Upper lobe of left lung (tissue), 6 donors: ENCODE measurements at regions not wholly inside any gene's neighbourhood (a gene's known extent, or its start where the extent isn't known, plus 50 kb on each side); places are given as distances from the start of the nearest gene placed in this dataset.

Source experiments
- ATAC-seq, 2 donors: fragments of 200-7000 bp; cut with Tn5 transposase; one replicate each; pipeline ENCODE4 v1.9.1; 2022; ENCODE audit warnings: mild to moderate bottlenecking in 2 of 2, moderate library complexity in 2 of 2; ENCODE audit not compliant: low FRiP score in 2 of 2
- DNase-seq, 2 donors: peaks; one replicate each; pipeline ENCODE4 v3.0.0-alpha.2; 2019 to 2020
- H3K27ac ChIP-seq, 4 donors: fragments of 200-600 bp; sonication (generic); one replicate each; pipeline ENCODE4 v1.5.1; 2016 to 2019
- H3K27me3 ChIP-seq, 4 donors: fragments of 200-600 bp; sonication (generic); one replicate each; pipeline ENCODE4 v1.5.1; 2017 to 2019
- H3K36me3 ChIP-seq, 4 donors: fragments of 200-600 bp; sonication (generic); one replicate each; pipeline ENCODE4 v1.5.1; 2016 to 2019
- H3K4me1 ChIP-seq, 4 donors: fragments of 200-600 bp; sonication (generic); one replicate each; pipeline ENCODE4 v1.5.1; 2018 to 2019
- H3K4me3 ChIP-seq, 4 donors: fragments of 200-600 bp; sonication (generic); one replicate each; pipeline ENCODE4 v1.5.1; 2017 to 2019; ENCODE audit warnings: mild to moderate bottlenecking in 2 of 4, moderate library complexity in 1 of 4
- H3K9me3 ChIP-seq, 4 donors: fragments of 200-600 bp; sonication (generic); one replicate each; pipeline ENCODE4 v1.5.1; 2018 to 2019
- EP300 ChIP-seq, 4 donors: sonication (generic); formaldehyde crosslinking; IDR thresholded peaks; one replicate each; pipeline ENCODE4 v1.5.1; 2017; ENCODE audit warnings: antibody characterized with exemption in 4 of 4, control low read depth in 2 of 4
- POLR2A ChIP-seq, 4 donors: fragments of 450-650 bp; IDR thresholded peaks; one replicate each; pipeline ENCODE4 v1.5.1; 2016 to 2017; ENCODE audit warnings: antibody characterized with exemption in 4 of 4, mild to moderate bottlenecking in 2 of 4
- POLR2AphosphoS5 ChIP-seq, 2 donors: sonication (generic); formaldehyde crosslinking; IDR thresholded peaks; one replicate each; pipeline ENCODE4 v1.5.1; 2017; ENCODE audit warnings: antibody characterized with exemption in 2 of 2
- WGBS, 2 donors: methylation state at CpG; one replicate each; pipeline ENCODE4 v1.1.5; 2017 to 2018; 5-methylcytosine and 5-hydroxymethylcytosine counted together
- TF ChIP-seq, protein P1 (sequence below), 6 experiments: fragments of 450-650 bp in 4 of 6; fragments of 200-600 bp in 2 of 6; sonication (generic) in 2 of 6; IDR thresholded peaks; one replicate each; pipeline ENCODE4 v1.5.1; 2016 to 2019; ENCODE audit warnings: antibody characterized with exemption in 6 of 6
- donor health status: DM: no; HTN: no; CAD: no; lungs with moderate emphysema.
- donor health status: DM: no; HTN: yes; CAD: no; lungs with severe emphysema.

DNA sequence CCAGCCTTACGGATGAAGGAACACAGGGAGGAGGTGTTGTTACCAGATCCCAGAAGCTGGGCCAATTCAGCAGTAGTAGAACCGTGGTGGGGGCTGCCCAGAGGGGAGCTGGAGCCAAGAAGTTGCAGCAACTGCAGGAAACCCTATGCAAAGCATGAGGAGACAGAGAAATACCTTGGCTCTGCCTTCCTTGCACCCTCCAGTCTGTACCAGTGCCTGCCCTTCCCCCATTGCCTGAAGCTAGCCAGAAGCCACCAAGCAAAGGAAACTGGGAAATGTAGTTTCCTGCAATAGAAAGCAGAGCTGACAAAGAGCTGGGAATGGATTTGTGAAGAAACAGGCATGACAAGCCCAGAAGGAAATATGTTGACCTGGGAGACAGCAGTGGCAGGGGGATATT, 108.7 kb upstream of the FUNDC1 start:
- ATAC-seq (no peak), DNase-seq (no peak)
- Histone ChIP-seq H3K27ac (no peak overlapping the region), H3K27me3 (no peaks in the 10 kb centered on the region), H3K4me1 (no peaks in the 10 kb centered on the region), H3K4me3 (no peak overlapping the region), H3K36me3 (no peaks in the 10 kb centered on the region), H3K9me3 (no peaks in the 10 kb centered on the region)
- WGBS, 2 donors, result 43 to 55% methylated on average over 2 of the region's 2 CpGs
- TF ChIP-seq POLR2AphosphoS5 (IDR thresholded peaks at IDR 0.05) (no peak), EP300 (IDR thresholded peaks at IDR 0.05) (no peak), POLR2A (IDR thresholded peaks at IDR 0.05) (no peak)
- TF ChIP-seq, protein P1, sequence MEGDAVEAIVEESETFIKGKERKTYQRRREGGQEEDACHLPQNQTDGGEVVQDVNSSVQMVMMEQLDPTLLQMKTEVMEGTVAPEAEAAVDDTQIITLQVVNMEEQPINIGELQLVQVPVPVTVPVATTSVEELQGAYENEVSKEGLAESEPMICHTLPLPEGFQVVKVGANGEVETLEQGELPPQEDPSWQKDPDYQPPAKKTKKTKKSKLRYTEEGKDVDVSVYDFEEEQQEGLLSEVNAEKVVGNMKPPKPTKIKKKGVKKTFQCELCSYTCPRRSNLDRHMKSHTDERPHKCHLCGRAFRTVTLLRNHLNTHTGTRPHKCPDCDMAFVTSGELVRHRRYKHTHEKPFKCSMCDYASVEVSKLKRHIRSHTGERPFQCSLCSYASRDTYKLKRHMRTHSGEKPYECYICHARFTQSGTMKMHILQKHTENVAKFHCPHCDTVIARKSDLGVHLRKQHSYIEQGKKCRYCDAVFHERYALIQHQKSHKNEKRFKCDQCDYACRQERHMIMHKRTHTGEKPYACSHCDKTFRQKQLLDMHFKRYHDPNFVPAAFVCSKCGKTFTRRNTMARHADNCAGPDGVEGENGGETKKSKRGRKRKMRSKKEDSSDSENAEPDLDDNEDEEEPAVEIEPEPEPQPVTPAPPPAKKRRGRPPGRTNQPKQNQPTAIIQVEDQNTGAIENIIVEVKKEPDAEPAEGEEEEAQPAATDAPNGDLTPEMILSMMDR (IDR thresholded peaks at IDR 0.05), result no peak

DNA sequence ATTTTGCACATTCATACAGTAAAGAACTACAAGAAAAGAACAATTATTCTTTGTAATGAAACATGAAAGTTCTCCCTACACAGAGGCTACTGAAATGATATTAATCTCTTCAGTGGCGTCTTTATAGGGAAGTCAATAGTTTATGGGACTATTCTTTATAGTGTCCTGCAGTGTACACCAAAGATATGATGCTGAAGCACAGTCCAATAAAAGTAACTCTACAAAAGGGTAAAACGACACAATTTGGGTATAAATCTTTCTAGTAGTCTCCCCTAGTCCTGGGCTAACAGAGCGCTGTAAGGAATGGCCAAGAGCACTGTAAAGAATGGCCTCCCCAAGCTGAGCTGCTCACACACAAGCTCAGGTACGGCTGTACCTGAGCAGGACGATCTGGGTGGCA, 101.1 kb upstream of the FUNDC1 start:
- Histone ChIP-seq H3K27me3 (no peaks in the 10 kb centered on the region), H3K4me1 (no peaks in the 10 kb centered on the region), H3K27ac (no peak overlapping the region), H3K36me3 (no peaks in the 10 kb centered on the region), H3K9me3 (no peaks in the 10 kb centered on the region), H3K4me3 (no peak overlapping the region)
- ATAC-seq, result no peak
- TF ChIP-seq EP300 (IDR thresholded peaks at IDR 0.05), result no peak
- no peak for TF ChIP-seq POLR2A (IDR thresholded peaks at IDR 0.05)
- TF ChIP-seq POLR2AphosphoS5 (IDR thresholded peaks at IDR 0.05), result no peak
- TF ChIP-seq, protein P1 (IDR thresholded peaks at IDR 0.05), result no peak
- 77 to 86% methylated on average over 3 to 5 of the region's 5 CpGs for WGBS, 2 donors
- DNase-seq, result no peak

DNA sequence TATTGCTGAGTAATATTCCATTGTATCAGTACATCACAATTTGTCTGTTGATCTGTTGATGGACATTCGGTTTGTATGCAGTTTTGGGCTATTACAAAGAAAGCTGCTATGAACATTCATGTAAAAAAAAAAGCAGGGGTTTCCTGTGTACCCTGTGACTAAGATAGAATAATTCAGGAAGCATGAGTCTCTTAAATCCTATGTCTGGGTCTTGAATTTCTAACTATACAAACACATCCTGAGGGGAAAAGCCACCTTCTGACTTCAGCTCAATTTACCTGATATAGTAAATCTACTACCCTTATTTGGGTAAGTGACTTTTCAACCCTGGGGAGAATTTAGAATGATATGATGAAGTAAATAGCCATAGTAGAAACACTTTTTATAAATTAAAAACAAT, 94.6 kb upstream of the FUNDC1 start:
- no peaks in the 10 kb centered on the region for H3K27me3 ChIP-seq
- WGBS, 2 donors, result 50 to 61% methylated on average over 1 of the region's 1 CpG

DNA sequence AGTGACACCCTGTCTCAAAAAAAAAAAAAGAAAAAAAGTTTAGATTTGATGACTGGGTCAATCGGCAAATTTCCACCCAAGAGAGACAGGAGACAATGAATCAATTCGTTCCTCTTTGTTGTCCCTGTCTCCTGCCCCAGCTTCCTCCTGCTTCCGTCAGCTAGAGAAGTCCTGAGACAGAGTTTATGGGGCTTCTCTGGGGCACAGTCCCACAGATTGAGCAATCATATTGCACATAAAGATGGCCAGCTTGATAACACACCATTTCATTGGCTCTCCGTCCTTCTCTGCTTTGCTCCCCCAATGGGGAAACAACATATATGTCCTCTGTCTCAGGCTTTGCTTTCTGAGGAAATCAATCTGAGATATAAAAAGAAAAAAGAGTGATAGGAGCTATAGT, 78.4 kb upstream of the FUNDC1 start:
- Histone ChIP-seq H3K27me3 (no peaks in the 10 kb centered on the region), H3K4me3 (no peak overlapping the region), H3K9me3 (no peaks in the 10 kb centered on the region), H3K27ac (no peak overlapping the region), H3K4me1 (no peaks in the 10 kb centered on the region), H3K36me3 (no peaks in the 10 kb centered on the region)
- ATAC-seq (peak in 1 of 2 donors; percentile 8), DNase-seq (no peak)
- TF ChIP-seq, protein P1 (IDR thresholded peaks at IDR 0.05), result no peak
- TF ChIP-seq POLR2AphosphoS5 (IDR thresholded peaks at IDR 0.05), result no peak
- TF ChIP-seq EP300 (IDR thresholded peaks at IDR 0.05), result no peak
- no peak for TF ChIP-seq POLR2A (IDR thresholded peaks at IDR 0.05)
- 43 to 53% methylated on average over 4 of the region's 4 CpGs for WGBS, 2 donors

More for the DNA sequence above, 94.6 kb upstream of the FUNDC1 start:
- no peak for ATAC-seq
- Histone ChIP-seq H3K4me3 (no peak overlapping the region), H3K36me3 (no peaks in the 10 kb centered on the region), H3K4me1 (no peaks in the 10 kb centered on the region), H3K9me3 (no peaks in the 10 kb centered on the region), H3K27ac (no peak overlapping the region)
- no peak for DNase-seq
- TF ChIP-seq, protein P1 (IDR thresholded peaks at IDR 0.05), result no peak
- TF ChIP-seq POLR2A (IDR thresholded peaks at IDR 0.05), result no peak
- no peak for TF ChIP-seq EP300 (IDR thresholded peaks at IDR 0.05)
- no peak for TF ChIP-seq POLR2AphosphoS5 (IDR thresholded peaks at IDR 0.05)

DNA sequence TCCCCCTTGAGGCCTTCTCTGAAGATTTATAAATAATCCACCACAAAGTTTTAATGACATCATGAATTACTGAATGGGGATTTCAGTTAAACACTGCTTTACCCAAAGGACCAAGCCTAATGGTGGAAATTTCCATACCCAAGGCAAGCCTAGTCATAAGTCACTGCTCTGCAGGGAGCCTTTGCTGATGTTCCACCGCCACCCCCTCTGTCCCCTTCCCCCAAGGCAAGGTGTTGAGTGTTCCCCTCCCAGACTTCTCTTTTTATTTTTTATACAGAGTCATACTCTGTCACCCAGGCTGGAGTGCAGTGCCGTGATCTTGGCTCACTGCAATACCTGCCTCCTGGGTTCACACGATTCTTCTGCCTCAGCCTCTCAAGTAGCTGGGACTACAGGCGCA, 76.4 kb upstream of the FUNDC1 start:
- H3K27me3 ChIP-seq, result no peaks in the 10 kb centered on the region
- H3K4me3 ChIP-seq, result no peak overlapping the region
- no peaks in the 10 kb centered on the region for H3K36me3 ChIP-seq
- no peak overlapping the region for H3K27ac ChIP-seq
- DNase-seq (no peak), ATAC-seq (no peak)
- H3K9me3 ChIP-seq, result no peaks in the 10 kb centered on the region
- TF ChIP-seq POLR2A (IDR thresholded peaks at IDR 0.05) (no peak), EP300 (IDR thresholded peaks at IDR 0.05) (no peak), POLR2AphosphoS5 (IDR thresholded peaks at IDR 0.05) (no peak)
- TF ChIP-seq, protein P1 (IDR thresholded peaks at IDR 0.05), result no peak
- WGBS, 2 donors, result 88 to 94% methylated on average over 4 of the region's 4 CpGs
- no peaks in the 10 kb centered on the region for H3K4me1 ChIP-seq
